HG03108 (cell line): ENCODE measurements at regions not wholly inside any gene's neighbourhood (a gene's known extent, or its start where the extent isn't known, plus 50 kb on each side); places are given as distances from the start of the nearest gene placed in this dataset.

Experiments used
- ATAC-seq: cut with Tn5 transposase; IDR thresholded peaks from one replicate; pipeline ENCODE4 v1.9.1; 2021; ENCODE audit warnings: moderate library complexity; ENCODE audit not compliant: unreplicated experiment

DNA sequence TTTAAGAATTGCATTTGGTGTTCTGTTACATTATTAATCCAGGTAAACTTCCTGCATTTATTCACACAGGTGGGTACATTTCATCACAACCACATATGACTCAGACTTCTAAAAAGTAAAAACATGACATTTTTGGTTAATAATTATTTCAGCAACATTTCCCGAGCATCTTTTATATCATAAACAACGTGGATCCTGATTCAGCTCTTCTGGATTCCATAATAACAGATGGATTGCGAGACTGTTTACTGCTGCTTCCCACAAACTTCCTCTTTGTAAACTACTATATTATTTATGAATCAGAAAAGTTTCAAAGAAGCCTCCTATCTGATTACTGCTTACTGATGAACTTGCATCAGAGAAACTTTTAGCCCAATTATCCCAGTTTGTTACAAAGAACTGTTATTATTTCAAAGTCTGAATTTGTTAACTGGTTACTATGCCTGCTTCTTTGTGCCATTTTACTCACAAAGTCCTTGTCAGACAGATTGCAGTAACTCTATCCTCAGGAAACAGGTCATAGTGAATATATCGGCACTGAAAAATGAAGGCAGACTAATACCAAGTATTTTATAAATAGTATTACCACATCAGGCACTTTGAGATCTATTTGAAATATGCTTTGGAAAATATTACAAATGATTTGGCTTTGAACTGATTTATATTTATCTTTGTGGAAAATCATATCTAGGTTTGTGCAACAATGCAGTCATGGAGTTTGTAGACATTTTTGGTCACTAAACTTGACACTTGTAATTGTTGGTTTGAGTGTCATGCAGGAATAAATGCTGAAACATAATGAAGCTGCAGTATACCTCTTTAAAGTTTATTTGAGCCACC lies 511.6 kb downstream of the PLCL1 start:
- ATAC-seq, result no peak

DNA sequence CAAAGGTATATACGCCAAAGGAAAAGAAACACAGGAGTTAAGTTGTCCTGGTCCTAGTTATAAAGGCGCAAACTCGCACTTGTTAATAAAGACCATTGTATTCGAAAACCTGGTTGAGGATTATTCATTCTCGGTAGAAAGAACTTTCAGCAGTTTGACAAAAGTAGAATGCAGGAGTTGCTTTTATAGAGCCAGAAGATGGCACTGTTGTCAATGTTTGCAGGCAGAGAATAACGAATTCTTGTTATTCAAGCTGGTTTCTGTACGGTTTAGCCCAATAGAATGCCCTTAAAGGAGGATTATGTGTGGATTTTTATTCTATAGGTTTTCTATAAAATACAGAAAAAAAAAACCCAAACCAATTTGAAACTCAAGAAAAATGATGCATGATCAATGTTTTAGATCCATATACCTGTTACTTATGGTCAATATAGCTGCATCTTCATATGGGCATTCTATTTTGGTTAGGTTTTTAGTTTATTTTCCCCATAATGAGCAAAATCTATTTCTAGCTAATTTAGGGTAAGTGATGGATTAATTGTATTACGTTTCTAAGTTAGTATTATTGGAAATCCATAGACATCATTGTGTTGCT lies 510.3 kb downstream of the PLCL1 start:
- no peak for ATAC-seq

DNA sequence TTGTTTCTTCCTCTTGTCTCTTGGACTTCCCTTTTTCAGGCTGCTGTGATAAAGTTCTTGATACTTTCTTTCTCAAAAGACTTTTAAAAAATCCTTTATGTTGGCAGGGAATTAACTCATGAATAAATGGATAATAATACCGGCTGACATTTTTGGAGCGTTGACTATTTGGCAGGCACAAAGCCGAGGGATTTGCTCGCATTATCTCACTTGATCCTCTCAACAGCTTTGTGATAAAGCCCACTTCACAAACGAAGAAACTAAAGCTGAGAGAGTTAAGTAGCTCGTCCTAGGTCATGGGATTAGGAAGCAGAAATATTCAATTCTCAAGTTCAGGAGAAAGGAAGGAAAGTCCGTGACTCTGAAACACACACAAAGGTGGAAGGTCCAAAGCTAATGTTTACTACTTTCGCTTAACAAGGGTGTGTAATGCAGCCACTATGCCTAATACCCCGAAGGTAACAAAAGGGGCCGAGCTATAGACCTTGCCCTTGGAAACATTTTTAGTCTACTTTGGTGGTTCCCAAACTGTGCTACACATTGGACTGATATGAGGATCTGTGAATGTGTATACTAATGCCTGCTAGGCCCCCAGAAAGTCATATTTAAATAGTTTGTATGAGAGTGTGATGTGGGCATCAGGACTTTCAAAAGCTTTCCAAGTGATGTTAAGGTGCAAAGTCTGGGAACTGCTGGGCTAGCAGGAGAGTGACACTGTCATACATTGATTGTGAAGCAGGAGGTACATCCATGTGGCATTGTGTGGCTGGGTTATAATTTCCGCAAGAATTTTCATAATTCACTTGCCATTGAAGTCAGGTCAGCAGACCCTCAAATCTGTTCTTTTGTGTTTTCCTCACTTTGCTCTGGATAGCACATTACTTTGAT lies 508.4 kb downstream of the PLCL1 start:
- ATAC-seq, result no peak

DNA sequence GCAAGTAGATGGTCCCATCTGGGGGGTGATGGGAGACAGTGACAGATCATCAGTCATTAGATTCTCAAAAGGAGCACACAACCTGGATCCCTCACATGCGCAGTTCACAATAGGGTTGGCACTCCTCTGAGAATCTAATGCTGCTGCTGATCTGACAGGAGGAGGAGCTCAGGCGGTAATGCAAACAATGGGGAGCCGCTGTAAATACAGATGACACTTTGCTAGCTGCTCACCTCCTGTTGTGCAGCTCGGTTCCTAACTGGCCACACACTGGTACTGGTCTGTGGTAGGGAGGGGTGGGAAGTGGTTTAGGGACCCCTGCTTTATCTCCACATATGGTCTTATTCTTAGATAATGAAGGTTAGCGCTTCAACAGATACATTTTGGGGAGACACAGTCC lies 506.6 kb downstream of the PLCL1 start:
- ATAC-seq, result no peak

DNA sequence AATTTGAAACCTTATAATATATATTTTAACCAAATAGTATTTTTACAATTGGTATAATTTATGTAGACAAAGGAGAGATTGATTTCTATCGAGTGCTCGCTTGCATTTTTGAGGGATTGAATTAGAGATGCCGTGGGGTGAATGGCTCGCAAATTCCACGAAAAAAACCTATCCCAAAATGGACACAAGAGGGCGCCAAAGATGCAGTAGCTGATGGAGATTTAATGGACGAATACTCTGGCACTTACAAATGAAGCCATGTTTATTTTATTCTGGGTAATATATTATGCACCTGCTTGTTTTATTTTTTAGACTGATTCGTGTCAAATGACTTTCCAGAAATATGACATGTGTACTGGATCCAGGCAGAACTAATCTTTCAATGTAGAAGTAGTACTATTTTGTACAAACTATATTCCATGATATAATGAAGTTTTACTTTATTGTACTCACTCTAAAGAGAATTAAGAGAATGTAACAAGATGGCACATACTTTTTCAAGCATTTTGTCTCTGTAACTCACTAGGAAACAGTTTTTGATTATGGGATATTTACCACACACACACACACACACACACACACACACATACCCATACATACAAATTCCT lies 505.4 kb downstream of the PLCL1 start:
- no peak for ATAC-seq

DNA sequence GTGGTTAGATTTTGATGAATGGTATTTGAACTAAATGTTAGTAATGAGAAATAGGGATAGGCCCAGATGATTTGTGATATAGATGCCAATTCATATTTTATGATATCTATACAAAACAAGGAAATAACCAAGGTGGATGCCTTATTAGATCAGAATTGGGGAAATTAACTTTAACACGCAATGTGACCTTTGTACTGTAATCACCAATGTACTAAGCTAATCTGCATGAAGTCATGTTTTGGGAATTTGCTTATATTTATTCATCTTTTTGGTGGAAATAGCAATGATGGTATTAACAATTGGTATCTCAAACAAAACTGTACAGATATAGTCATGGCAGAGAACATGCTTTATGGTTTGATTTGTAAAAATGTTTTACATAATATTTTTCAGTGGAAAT lies 504.7 kb downstream of the PLCL1 start:
- ATAC-seq, result no peak

DNA sequence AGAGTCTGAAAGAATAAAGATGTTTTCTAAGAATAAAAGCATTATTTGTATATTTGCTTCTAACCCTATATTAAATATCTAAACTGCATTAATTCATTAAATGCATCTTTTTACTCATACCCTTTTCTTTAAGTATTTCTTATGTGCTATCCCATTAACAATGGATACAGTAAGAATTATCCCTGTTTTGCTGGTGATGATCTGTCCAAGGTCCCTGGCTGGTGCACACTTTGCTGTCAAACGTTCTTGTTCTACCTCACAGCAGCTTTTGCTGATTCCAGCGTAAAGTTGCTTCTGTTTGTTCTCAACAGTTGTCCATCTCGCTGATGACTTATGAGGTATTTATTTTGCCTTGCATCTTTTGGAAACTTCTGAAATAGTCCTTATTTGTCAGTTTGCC lies 504.0 kb downstream of the PLCL1 start:
- no peak for ATAC-seq

DNA sequence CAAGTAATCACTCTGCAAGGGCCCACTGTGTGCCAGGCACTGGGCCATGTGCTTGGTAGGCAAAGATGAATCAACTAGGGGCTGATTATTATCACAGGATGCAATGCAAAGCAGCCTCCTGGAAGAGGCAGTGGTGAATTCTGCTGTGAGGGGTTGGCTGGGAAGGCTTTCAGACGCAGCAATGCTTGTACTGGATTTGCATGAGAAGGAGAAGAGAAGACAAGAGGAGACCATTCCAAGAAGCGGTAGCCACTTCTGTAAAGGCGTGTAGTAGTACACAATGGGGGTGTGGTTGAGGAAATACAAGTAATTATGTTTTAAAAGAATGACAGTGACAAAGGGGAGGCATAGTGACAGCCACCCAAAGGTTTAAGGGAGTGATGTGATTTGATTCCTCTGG lies 502.7 kb downstream of the PLCL1 start:
- no peak for ATAC-seq

DNA sequence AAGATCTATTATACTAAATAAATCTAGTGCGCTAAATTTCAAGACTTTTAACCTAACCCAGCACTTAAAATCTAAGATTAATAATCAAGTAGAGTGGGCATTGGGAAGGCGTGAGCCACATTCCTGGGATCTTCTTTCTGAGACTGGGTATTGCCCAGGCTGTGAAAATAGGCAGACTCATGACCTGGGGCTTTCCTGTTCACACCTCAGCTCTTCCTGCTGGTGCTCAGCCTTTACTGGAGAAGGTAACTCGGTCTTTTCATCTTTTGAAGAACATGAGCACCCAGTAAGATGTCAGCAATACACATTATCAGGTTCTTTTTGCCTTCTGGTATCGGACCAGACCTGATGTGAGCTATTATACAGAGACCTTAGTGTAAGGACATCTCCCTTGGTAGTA lies 500.5 kb downstream of the PLCL1 start:
- no peak for ATAC-seq

DNA sequence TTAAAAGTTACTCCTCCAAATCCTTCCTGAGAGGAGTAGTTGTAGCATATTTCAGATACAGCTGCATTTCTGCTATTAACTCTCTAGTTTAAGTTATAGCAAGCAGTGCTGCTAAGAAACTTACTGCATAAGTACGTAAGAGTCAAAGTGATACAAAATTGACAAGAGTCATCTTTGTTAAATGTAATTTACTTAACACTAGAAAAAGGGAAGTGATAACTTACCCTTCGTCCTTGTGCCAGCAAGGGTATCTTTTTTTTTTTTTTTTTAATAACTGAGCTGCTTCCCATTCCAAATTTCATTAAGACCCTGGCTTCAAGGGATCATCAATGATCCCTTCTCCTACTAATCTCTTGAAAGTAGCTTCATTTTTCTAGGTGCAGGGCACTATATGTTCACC lies 493.0 kb downstream of the PLCL1 start:
- no peak for ATAC-seq

DNA sequence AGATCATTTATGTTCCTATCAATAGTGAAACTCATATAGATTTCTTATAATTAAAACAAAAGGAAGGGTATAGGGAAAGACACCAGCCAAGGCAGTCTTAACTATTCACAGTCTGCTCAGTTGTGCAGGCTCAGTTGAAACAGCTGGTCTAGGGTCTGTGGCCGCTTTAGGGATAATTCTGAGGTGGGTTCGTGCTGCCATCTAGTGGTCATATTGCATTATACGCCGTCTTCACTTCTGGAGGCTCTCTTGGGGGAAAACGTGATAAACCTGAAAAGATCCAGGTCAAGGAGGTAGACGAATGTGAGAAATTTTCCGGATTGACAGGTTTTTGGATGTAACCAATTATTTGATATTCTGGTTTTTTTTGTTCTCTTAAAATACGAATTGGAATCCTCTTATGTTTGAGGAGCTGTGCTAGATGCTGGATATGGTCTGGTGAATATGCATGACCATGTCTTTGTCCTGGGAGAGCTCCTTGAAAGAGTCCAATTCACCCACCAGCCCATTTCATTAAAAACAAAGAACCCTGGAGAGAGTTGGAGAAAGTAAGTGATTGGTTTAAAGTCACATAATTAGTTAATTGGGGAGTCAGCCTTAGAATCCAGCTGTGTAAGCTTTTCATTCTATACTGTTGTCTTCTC lies 492.4 kb downstream of the PLCL1 start:
- ATAC-seq, result peak; percentile 57

DNA sequence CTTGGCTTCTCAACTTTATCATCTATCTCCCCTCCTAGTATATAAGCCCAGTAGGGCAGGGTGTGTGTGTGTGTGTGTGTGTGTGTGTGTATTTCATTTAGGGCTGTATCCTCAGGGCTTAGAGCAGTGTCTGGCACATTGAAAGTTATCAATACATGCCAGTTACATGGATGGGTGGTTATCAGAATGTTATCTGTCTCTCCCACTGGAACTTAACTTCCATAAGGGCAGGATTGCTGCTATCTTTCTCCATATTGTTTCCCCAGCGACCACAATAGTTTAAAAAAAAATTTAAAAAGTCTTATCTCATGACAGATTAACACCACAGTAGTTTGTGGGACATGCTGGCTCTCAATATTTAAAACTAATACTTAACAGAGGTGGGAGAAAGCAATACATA lies 488.9 kb downstream of the PLCL1 start:
- ATAC-seq, result no peak

DNA sequence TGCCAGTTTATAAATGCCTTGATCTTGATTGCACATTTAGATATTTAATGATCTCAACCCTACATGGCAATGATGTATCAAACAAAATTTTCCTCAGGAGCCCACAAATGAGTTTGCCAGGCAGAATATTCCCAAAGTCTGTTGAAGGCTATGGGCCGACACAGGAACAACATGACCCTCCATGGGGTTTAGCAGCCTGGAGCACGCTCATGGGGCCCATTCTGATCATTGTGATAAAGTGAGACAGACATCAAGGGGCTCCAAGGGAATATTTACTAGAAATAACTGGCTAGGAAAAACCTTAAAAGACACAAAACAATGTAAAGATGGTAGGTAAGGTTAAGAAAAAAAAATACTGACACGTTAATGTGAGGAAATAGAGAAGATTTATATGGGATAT lies 485.4 kb downstream of the PLCL1 start:
- ATAC-seq, result no peak

DNA sequence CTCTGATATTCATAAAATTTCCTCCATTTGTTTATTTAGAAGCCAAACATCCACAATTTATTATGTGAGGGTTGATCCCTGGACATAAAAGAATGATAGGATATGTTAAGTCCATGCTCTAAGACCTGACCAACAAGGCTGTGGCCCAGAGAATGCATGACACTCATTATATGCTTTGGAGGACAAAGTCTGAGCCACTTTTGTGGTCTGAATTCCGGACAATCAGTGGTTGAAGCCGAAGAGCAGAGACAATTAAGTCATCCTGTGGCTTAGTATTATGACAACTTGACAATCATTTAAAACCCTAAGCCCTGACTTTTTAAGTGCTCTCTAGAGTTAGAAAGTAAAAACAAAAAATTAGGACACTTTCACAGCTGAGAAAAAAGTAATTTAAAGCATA lies 483.3 kb downstream of the PLCL1 start:
- ATAC-seq, result no peak

DNA sequence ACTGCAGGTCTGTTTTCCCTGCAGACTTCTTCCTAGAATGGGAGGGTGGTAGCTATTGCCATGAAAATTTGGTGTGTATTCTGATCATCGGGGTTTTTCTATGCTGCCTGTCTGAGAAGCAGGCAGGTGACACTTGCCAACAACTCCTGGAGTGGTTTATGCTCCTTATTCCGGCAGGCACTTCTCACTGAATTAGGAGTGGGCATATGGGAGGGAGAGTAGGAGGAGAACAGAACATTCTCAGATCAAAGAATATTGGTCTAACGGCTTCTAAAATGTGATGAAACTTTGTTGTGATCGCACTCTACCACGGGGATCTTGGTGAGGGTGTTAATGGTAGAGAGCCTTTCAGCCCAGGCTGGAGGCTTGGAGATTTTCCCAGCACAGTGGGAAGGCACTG lies 480.8 kb downstream of the PLCL1 start:
- ATAC-seq, result no peak

DNA sequence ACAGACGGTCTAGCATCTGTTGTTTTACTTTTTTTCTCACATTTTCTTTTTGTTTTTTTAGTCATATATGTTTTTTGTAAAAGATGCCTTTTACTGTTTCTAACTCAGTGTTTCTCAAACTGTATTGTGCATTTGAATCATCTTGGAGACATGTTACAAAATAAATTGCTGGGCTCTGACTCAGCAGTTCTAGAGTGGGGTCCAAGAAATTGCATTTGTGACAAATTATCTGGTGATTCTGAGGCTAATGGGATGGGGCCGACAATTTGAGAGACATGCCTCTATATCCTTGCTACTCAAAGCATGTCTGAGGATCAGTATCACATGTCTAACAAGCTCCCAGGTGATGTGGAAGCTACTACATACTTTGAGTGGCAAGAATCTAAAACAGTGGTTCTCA lies 478.8 kb downstream of the PLCL1 start:
- no peak for ATAC-seq

DNA sequence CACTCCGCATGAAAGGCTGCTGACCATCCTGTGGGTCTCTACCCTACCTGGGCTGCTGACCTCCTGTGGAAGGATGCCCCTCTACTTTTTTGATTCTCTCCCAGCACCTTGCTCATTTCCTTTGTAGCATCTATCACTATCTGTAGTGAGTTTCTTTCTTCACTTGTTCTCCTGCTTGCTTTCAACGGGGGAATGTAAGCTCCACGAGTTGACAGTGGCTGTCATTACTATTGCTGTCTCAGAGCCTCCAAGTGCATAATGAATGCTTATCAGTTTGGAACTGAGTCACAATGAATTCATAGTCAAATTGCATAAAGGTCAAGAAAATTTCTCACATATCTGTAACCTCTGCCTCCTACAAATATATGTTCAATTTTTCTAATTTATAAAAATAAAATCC lies 477.7 kb downstream of the PLCL1 start:
- no peak for ATAC-seq

DNA sequence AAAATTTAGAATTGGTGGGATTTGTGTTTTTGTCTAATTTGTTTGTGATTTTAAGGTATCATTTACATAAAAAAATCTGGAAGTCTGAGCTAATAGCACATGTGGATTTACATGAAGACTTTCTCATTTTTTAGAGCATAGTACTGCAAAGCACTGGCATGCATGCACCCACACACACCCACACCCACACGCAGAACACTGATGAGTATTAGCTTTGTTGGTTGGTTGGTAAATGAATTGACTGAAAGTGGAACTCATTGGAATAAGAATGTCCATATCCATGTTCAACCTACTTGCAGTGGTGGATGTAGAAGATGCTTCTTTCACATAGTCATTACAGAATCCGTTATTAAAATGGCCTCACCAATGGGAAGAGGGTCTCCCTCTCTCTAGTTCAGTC lies 475.8 kb downstream of the PLCL1 start:
- ATAC-seq, result no peak

DNA sequence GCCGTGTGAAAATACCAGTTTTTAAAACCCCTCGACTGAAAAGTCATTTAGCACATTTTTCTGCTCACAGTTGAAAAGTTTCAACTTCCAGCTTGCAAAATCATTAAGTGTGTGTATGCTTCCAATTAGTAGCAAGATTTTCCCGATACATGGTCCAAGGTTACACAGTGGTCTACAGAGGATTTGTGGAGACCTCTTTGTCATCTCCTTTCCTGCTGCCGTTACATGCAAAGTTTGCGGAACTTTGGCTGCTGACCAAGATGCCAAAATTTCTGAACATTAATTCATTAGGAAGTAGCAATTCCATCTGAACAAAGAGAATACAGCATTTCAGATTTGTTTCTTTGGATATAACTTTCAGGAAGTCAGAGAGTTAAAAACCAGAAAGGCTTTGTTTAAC lies 474.6 kb downstream of the PLCL1 start:
- ATAC-seq, result no peak

DNA sequence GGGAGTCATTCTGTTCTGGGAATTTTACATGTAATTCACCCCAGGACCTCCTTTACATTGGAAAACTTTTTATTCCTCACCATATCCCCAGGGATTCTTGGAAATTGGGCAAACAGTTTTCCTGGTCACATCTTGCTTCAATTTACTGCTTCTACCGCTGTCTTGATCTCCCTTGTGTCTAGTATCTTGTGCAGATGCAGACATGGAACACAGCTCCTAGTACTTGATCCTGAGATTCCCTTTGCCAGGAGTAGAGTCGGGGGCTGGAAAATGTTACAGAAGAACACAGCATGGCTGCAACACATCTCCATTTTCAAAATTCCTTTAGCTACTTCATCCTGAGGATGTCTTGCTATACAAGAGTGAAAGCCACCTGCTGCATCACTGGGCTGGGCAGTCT lies 472.8 kb downstream of the PLCL1 start:
- no peak for ATAC-seq

DNA sequence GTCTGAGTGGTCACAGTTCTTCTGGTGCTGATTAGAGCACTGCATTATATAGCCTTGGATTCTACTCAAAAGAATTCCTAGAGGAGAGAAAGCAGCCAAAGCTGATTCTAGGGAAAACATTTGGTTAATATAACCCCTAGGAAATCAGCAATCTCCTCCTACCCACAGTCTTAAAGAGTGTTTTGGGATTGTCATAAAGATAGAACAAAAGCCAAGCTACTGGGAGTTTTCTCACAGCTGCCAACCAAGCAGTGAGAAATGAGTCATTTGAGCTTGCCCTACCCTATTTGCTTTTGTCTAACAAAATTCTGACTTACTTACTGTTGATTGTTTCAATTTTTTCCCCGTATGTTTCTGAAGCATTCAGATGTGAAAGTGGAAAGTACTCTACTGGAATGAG lies 469.3 kb downstream of the PLCL1 start:
- no peak for ATAC-seq
